IMR-90 (cell line): ENCODE measurements at regions not wholly inside any gene's neighbourhood (a gene's known extent, or its start where the extent isn't known, plus 50 kb on each side); places are given as distances from the start of the nearest gene placed in this dataset.

Experiments used
- ATAC-seq: fragments of 200-7000 bp; cut with Tn5 transposase; 2 replicates; pipeline ENCODE4 v1.9.1; 2020; ENCODE audit warnings: low read depth, mild to moderate bottlenecking, moderate library complexity
- BruUV-seq: library from RNA; stranded (reverse); fragments of 400-500 nt; replicated peaks from 2 replicates; lab custom pipeline; 2021; lab: Mats Ljungman, UMichigan
- CTCF ChIA-PET: fragments of 300-600 bp; formaldehyde crosslinking; extraction: SDS; loops from one replicate; lab custom pipeline; 2021; ENCODE audit warnings: antibody characterized with exemption; lab: Yijun Ruan, JAX
- POLR2A ChIA-PET: fragments of 300-600 bp; sonication (Branson Sonifier 250); formaldehyde crosslinking; loops from one replicate; lab custom pipeline; 2022; ENCODE audit warnings: antibody characterized with exemption; ENCODE audit not compliant: unreplicated experiment; lab: Charles Lee
- DNase-seq: peaks from one replicate; pipeline ENCODE4 v3.0.0; 2013
- H2AFZ ChIP-seq: replicated peaks from 2 replicates; pipeline ENCODE3; 2013; ENCODE audit warnings: low read length, mild to moderate bottlenecking; ENCODE audit not compliant: poor library complexity
- H2AK5ac ChIP-seq: 2 replicates; pipeline ENCODE4 v1.6.1; 2013; ENCODE audit warnings: low read depth, low read length, inconsistent platforms
- H2AK9ac ChIP-seq: replicated peaks from 2 replicates; pipeline ENCODE3; 2013; ENCODE audit warnings: mild to moderate bottlenecking, low read depth, low read length, moderate library complexity; ENCODE audit not compliant: poor library complexity
- H2BK120ac ChIP-seq: 2 replicates; pipeline ENCODE4 v1.6.1; 2013; ENCODE audit warnings: low read depth, low read length, inconsistent platforms
- H2BK15ac ChIP-seq: 3 replicates; pipeline ENCODE4 v1.6.1; 2013; ENCODE audit warnings: low read depth, low read length, inconsistent platforms
- H2BK20ac ChIP-seq: 2 replicates; pipeline ENCODE4 v1.6.1; 2013; ENCODE audit warnings: low read depth, mild to moderate bottlenecking, inconsistent platforms, low read length, moderate library complexity
- H2BK5ac ChIP-seq: 2 replicates; pipeline ENCODE4 v1.6.1; 2013; ENCODE audit warnings: mild to moderate bottlenecking, low read depth, low read length, inconsistent platforms; ENCODE audit not compliant: poor library complexity, severe bottlenecking
- H3K14ac ChIP-seq: replicated peaks from 2 replicates; pipeline ENCODE4 v1.6.1; 2013; ENCODE audit warnings: low read depth, low read length, inconsistent platforms
- H3K18ac ChIP-seq: 2 replicates; pipeline ENCODE4 v1.6.1; 2013; ENCODE audit warnings: low read depth, low read length, control low read depth
- H3K23ac ChIP-seq: 2 replicates; pipeline ENCODE4 v1.6.1; 2013; ENCODE audit warnings: low read depth, low read length, inconsistent platforms
- H3K27ac ChIP-seq: 2 replicates; pipeline ENCODE4 v1.5.1; 2013; ENCODE audit warnings: mild to moderate bottlenecking, control low read depth, low read length; ENCODE audit not compliant: insufficient read depth
- H3K27me3 ChIP-seq: 2 replicates; pipeline ENCODE4 v1.6.1; 2013; ENCODE audit warnings: low read length; ENCODE audit not compliant: control insufficient read depth, insufficient read depth
- H3K36me3 ChIP-seq: 2 replicates; pipeline ENCODE4 v1.6.1; 2013; ENCODE audit warnings: low read length, mixed read lengths; ENCODE audit not compliant: control insufficient read depth, insufficient read depth
- H3K4ac ChIP-seq: 2 replicates; pipeline ENCODE4 v1.6.1; 2013; ENCODE audit warnings: low read depth, low read length, inconsistent platforms
- H3K4me1 ChIP-seq: 2 replicates; pipeline ENCODE4 v1.6.1; 2013; ENCODE audit warnings: low read length, mixed read lengths; ENCODE audit not compliant: control insufficient read depth, insufficient read depth
- H3K4me2 ChIP-seq: 2 replicates; pipeline ENCODE4 v1.6.1; 2013; ENCODE audit warnings: low read depth, mild to moderate bottlenecking, control low read depth, low read length, moderate library complexity
- H3K4me3 ChIP-seq: 2 replicates; pipeline ENCODE4 v1.5.1; 2013; ENCODE audit warnings: low read depth, mild to moderate bottlenecking, control low read depth, low read length, moderate library complexity; ENCODE audit not compliant: insufficient read depth
- H3K56ac ChIP-seq: 2 replicates; pipeline ENCODE4 v1.6.1; 2013; ENCODE audit warnings: low read length, inconsistent platforms; ENCODE audit not compliant: insufficient read depth; ENCODE audit errors: extremely low read depth
- H3K79me1 ChIP-seq, 2 experiments: 2 replicates each; pipeline ENCODE4 v1.6.1; 2013; ENCODE audit warnings: low read length in 2 of 2, inconsistent platforms in 1 of 2, low read depth in 1 of 2
- H3K9ac ChIP-seq: 2 replicates; pipeline ENCODE4 v1.6.1; 2013; ENCODE audit warnings: low read depth, low read length, control low read depth
- H3K9me1 ChIP-seq: 2 replicates; pipeline ENCODE4 v1.6.1; 2013; ENCODE audit warnings: low read length, inconsistent platforms; ENCODE audit not compliant: insufficient read depth
- H3K9me3 ChIP-seq: 2 replicates; pipeline ENCODE4 v1.6.1; 2013; ENCODE audit warnings: low read length; ENCODE audit not compliant: control insufficient read depth, insufficient read depth
- H4K20me1 ChIP-seq: 2 replicates; pipeline ENCODE4 v1.6.1; 2013; ENCODE audit warnings: low read length, inconsistent platforms; ENCODE audit not compliant: insufficient read depth
- H4K5ac ChIP-seq: 2 replicates; pipeline ENCODE4 v1.6.1; 2013; ENCODE audit warnings: mild to moderate bottlenecking, low read depth, low read length, control low read depth
- H4K8ac ChIP-seq, 2 experiments: 2 replicates each; pipeline ENCODE4 v1.6.1; 2013; ENCODE audit warnings: low read depth in 2 of 2, low read length in 2 of 2, control low read depth in 1 of 2, inconsistent platforms in 1 of 2
- H4K91ac ChIP-seq: 2 replicates; pipeline ENCODE4 v1.6.1; 2013; ENCODE audit warnings: low read depth, low read length, inconsistent platforms; ENCODE audit not compliant: insufficient read depth
- BHLHE40 ChIP-seq: fragments of 150-350 bp; IDR thresholded peaks from 2 replicates; pipeline ENCODE4 v1.6.1; 2016; ENCODE audit warnings: mild to moderate bottlenecking, low read depth, low read length
- CEBPB ChIP-seq: IDR thresholded peaks from 2 replicates; pipeline ENCODE4 v1.6.1; 2012; ENCODE audit warnings: low read depth, low read length, improper control_type of control experiment
- CHD1 ChIP-seq: IDR thresholded peaks from 2 replicates; pipeline ENCODE4 v1.6.1; 2012; ENCODE audit warnings: low read depth, low read length, improper control_type of control experiment
- FOS ChIP-seq: fragments of 150-350 bp; IDR thresholded peaks from 2 replicates; pipeline ENCODE4 v1.6.1; 2016; ENCODE audit warnings: low read depth, low read length
- MAFK ChIP-seq: IDR thresholded peaks from 2 replicates; pipeline ENCODE4 v1.6.1; 2012; ENCODE audit warnings: low read depth, low read length, improper control_type of control experiment
- MAZ ChIP-seq: IDR thresholded peaks from 2 replicates; pipeline ENCODE4 v1.6.1; 2012; ENCODE audit warnings: low read depth, mild to moderate bottlenecking, low read length, improper control_type of control experiment, moderate library complexity, borderline replicate concordance
- MXI1 ChIP-seq: IDR thresholded peaks from 2 replicates; pipeline ENCODE4 v1.6.1; 2012; ENCODE audit warnings: low read depth, mild to moderate bottlenecking, low read length, moderate library complexity, borderline replicate concordance
- NFE2L2 ChIP-seq: fragments of 150-350 bp; IDR thresholded peaks from 2 replicates; pipeline ENCODE4 v1.6.1; 2016; ENCODE audit warnings: low read depth, mild to moderate bottlenecking, low read length
- POLR2A ChIP-seq: IDR thresholded peaks from 2 replicates; pipeline ENCODE4 v1.6.1; 2012; ENCODE audit warnings: mild to moderate bottlenecking, low read depth, low read length
- RAD21 ChIP-seq: IDR thresholded peaks from 2 replicates; pipeline ENCODE4 v1.6.1; 2012; ENCODE audit warnings: low read length, improper control_type of control experiment
- RCOR1 ChIP-seq: IDR thresholded peaks from 2 replicates; pipeline ENCODE4 v1.6.1; 2012; ENCODE audit warnings: mild to moderate bottlenecking, low read length, improper control_type of control experiment; ENCODE audit not compliant: insufficient replicate concordance
- RFX5 ChIP-seq: IDR thresholded peaks from 2 replicates; pipeline ENCODE4 v1.8.0; 2012; ENCODE audit warnings: low read depth, mild to moderate bottlenecking, low read length, moderate library complexity
- SMC3 ChIP-seq: fragments of 150-350 bp; IDR thresholded peaks from 2 replicates; pipeline ENCODE4 v1.6.1; 2016; ENCODE audit warnings: low read depth, mild to moderate bottlenecking, antibody characterized with exemption, low read length, moderate library complexity
- WGBS, 2 experiments: methylation state at CpG; one replicate each; pipeline versions ENCODE4 v1.1.5 to v1.1.7; 2013; ENCODE audit warnings: missing lambda C conversion rate in 2 of 2; ENCODE audit not compliant: insufficient read length in 1 of 2; ENCODE audit errors: extremely low coverage in 2 of 2; 5-methylcytosine and 5-hydroxymethylcytosine counted together
- dilution Hi-C: fragments of 300-500 bp; cut with HindIII; formaldehyde crosslinking; loops from one replicate; pipeline ENCODE4 v1.14.3; 2018; ENCODE audit warnings: low sequenced_read_pairs; ENCODE audit not compliant: unreplicated experiment
- in situ Hi-C: fragments of 300-500 bp; cut with MboI; formaldehyde crosslinking; loops from 3 replicates; pipeline ENCODE4 v1.14.3; 2019; ENCODE audit warnings: low sequenced_read_pairs, inconsistent platforms, mixed read lengths
- intact Hi-C: fragments of 100-400 bp; cut with micrococcal nuclease; formaldehyde crosslinking; loops from 2 replicates; pipeline ENCODE4 v1.10.0; 2022
- TF ChIP-seq, protein P1 (sequence below): conservative IDR thresholded peaks from 2 replicates; pipeline ENCODE4 v1.5.1; 2012; ENCODE audit warnings: mild to moderate bottlenecking, low read depth, low read length, improper control_type of control experiment
- TF ChIP-seq, protein P2 (sequence below): fragments of 150-350 bp; IDR thresholded peaks from 2 replicates; pipeline ENCODE4 v1.6.1; 2017; ENCODE audit warnings: mild to moderate bottlenecking, antibody characterized with exemption, low read length, low read depth
- TF ChIP-seq, protein P3 (sequence below): fragments of 150-350 bp; IDR thresholded peaks from 2 replicates; pipeline ENCODE4 v1.6.1; 2016; ENCODE audit warnings: low read depth, mild to moderate bottlenecking, low read length, moderate library complexity, borderline replicate concordance

DNA sequence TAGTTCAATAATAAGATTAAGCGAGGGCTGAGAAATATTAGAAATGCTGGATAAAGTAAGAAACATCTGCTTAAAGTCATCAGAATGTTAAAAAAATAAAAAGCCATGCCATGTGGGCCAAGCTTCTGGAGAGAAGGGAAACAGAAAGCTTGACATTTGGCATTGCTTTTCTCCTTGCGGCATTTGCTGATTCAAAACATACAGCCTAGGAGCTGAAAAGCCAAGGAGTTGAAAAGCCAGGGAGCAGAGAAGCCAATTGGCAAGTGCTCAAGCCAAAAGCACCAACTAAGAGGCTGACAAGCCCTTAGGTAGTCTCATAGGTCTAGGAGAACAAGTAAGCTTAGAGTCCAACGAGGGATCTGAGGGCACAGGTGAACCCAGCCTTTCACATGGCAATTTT is 754.3 kb downstream of the TLE4 start:
- in situ Hi-C loops = no loop called here
- H3K4me1 ChIP-seq = no peaks in the 10 kb centered on the region
- CTCF ChIA-PET = no interaction called here
- dilution Hi-C loops = no loop called here
- H4K91ac ChIP-seq = no peak overlapping the region
- H2BK20ac ChIP-seq = no peak overlapping the region
- no peak overlapping the region for H3K4ac ChIP-seq
- H2AK5ac ChIP-seq = no peak overlapping the region
- H4K8ac ChIP-seq = no peak overlapping the region
- POLR2A ChIA-PET = no interaction called here
- DNase-seq = no peak
- no peaks in the 10 kb centered on the region for H3K9me1 ChIP-seq
- H3K4me2 ChIP-seq = no peak overlapping the region
- H3K27me3 ChIP-seq = no peaks in the 10 kb centered on the region
- H2AK9ac ChIP-seq = no peak overlapping the region
- H3K56ac ChIP-seq = no peak overlapping the region
- no peak overlapping the region for H2BK120ac ChIP-seq
- no peak overlapping the region for H3K23ac ChIP-seq
- H3K4me3 ChIP-seq = no peak overlapping the region
- no peak for ATAC-seq
- H2AFZ ChIP-seq = no peak overlapping the region
- no CpG with 5 or more reads among the region's 3 CpGs for WGBS, 2 experiments
- H3K14ac ChIP-seq = no peak overlapping the region
- no peak overlapping the region for H2BK15ac ChIP-seq
- H3K18ac ChIP-seq = no peak overlapping the region
- no peak overlapping the region for H3K9ac ChIP-seq
- no peaks in the 10 kb centered on the region for H3K79me1 ChIP-seq
- no peaks in the 10 kb centered on the region for H4K20me1 ChIP-seq
- H4K5ac ChIP-seq = no peak overlapping the region
- H3K9me3 ChIP-seq = no peaks in the 10 kb centered on the region
- H3K27ac ChIP-seq = no peak overlapping the region
- TF ChIP-seq RAD21 = no peak
- TF ChIP-seq, protein P1, sequence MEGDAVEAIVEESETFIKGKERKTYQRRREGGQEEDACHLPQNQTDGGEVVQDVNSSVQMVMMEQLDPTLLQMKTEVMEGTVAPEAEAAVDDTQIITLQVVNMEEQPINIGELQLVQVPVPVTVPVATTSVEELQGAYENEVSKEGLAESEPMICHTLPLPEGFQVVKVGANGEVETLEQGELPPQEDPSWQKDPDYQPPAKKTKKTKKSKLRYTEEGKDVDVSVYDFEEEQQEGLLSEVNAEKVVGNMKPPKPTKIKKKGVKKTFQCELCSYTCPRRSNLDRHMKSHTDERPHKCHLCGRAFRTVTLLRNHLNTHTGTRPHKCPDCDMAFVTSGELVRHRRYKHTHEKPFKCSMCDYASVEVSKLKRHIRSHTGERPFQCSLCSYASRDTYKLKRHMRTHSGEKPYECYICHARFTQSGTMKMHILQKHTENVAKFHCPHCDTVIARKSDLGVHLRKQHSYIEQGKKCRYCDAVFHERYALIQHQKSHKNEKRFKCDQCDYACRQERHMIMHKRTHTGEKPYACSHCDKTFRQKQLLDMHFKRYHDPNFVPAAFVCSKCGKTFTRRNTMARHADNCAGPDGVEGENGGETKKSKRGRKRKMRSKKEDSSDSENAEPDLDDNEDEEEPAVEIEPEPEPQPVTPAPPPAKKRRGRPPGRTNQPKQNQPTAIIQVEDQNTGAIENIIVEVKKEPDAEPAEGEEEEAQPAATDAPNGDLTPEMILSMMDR = no peak
- TF ChIP-seq RCOR1 = no peak
- TF ChIP-seq MAFK = no peak
- TF ChIP-seq CEBPB = no peak
- TF ChIP-seq NFE2L2 = no peak
- TF ChIP-seq MXI1 = no peak
- TF ChIP-seq FOS = no peak
- no peak for TF ChIP-seq RFX5
- no peak for TF ChIP-seq POLR2A
- TF ChIP-seq, protein P2, sequence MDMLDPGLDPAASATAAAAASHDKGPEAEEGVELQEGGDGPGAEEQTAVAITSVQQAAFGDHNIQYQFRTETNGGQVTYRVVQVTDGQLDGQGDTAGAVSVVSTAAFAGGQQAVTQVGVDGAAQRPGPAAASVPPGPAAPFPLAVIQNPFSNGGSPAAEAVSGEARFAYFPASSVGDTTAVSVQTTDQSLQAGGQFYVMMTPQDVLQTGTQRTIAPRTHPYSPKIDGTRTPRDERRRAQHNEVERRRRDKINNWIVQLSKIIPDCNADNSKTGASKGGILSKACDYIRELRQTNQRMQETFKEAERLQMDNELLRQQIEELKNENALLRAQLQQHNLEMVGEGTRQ = no peak
- TF ChIP-seq MAZ = no peak
- no peak for TF ChIP-seq SMC3
- no peak for TF ChIP-seq CHD1
- TF ChIP-seq, protein P3, sequence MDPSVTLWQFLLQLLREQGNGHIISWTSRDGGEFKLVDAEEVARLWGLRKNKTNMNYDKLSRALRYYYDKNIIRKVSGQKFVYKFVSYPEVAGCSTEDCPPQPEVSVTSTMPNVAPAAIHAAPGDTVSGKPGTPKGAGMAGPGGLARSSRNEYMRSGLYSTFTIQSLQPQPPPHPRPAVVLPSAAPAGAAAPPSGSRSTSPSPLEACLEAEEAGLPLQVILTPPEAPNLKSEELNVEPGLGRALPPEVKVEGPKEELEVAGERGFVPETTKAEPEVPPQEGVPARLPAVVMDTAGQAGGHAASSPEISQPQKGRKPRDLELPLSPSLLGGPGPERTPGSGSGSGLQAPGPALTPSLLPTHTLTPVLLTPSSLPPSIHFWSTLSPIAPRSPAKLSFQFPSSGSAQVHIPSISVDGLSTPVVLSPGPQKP = no peak
- no peak for TF ChIP-seq BHLHE40
- BruUV-seq = no TSS peak
- H2BK5ac ChIP-seq = no peak overlapping the region
- H3K36me3 ChIP-seq = no peaks in the 10 kb centered on the region
- intact Hi-C loops = loop anchor here (10.0 kb wide), 1 partner anchor 69 kb away; no protein-coding TSS in a partner anchor
